SK-N-SH (cell line): ENCODE measurements at regions not wholly inside any gene's neighbourhood (a gene's known extent, or its start where the extent isn't known, plus 50 kb on each side); places are given as distances from the start of the nearest gene placed in this dataset.

Source experiments
- CTCF ChIA-PET: fragments of 300-600, 350-600 bp; formaldehyde crosslinking; extraction: SDS; loops from one replicate; lab custom pipeline; 2021; lab: Yijun Ruan, JAX
- POLR2A ChIA-PET: fragments of 350-600 bp; sonication (Branson Sonifier 250); formaldehyde crosslinking; extraction: SDS; loops from one replicate; lab custom pipeline; 2020; ENCODE audit warnings: antibody characterized with exemption, inconsistent platforms; lab: Yijun Ruan, JAX
- DNase-seq: peaks from one replicate; pipeline ENCODE4 v3.0.0; 2012
- H2AFZ ChIP-seq: fragments of 200-600 bp; sonication (generic); 2 replicates; pipeline ENCODE4 v1.8.1; 2016; ENCODE audit warnings: antibody characterized with exemption, mild to moderate bottlenecking, low read depth
- H3F3A ChIP-seq: fragments of 200-600 bp; sonication (generic); replicated peaks from 2 replicates; pipeline ENCODE3; 2016; ENCODE audit warnings: antibody characterized with exemption, mild to moderate bottlenecking; ENCODE audit not compliant: insufficient read depth
- H3K27ac ChIP-seq, 2 experiments: fragments of 200-500 bp in 1 of 2; fragments of 200-600 bp in 1 of 2; sonication (Bioruptor generic) in 1 of 2; sonication (generic), shearing (Covaris generic) in 1 of 2; 2 replicates each; pipeline versions ENCODE4 v1.5.1 to v1.6.1; 2014 to 2016; ENCODE audit warnings: low read depth in 2 of 2, inconsistent platforms in 1 of 2, low read length in 1 of 2, mild to moderate bottlenecking in 1 of 2, mixed read lengths in 1 of 2
- H3K27me3 ChIP-seq: fragments of 200-600 bp; sonication (generic), shearing (Covaris generic); 2 replicates; pipeline ENCODE4 v1.6.1; 2016; ENCODE audit warnings: mixed run types; ENCODE audit not compliant: insufficient read depth
- H3K36me3 ChIP-seq, 2 experiments: fragments of 200-500 bp in 1 of 2; fragments of 200-600 bp in 1 of 2; sonication (Bioruptor generic) in 1 of 2; sonication (generic) in 1 of 2; replicated peaks in 1 of 2; 2 replicates each; pipeline versions ENCODE3 to v1.5.1; 2014 to 2016; ENCODE audit warnings: low read length in 1 of 2, mild to moderate bottlenecking in 1 of 2; ENCODE audit not compliant: insufficient read depth in 2 of 2, control insufficient read depth in 1 of 2
- H3K4me1 ChIP-seq, 2 experiments: fragments of 200-500 bp in 1 of 2; fragments of 200-600 bp in 1 of 2; sonication (Bioruptor generic) in 1 of 2; sonication (generic), shearing (Covaris generic) in 1 of 2; 2 replicates each; pipeline versions ENCODE4 v1.5.1 to v1.6.1; 2014 to 2016; ENCODE audit warnings: low read depth in 1 of 2, low read length in 1 of 2, mixed run types in 1 of 2; ENCODE audit not compliant: insufficient read depth in 2 of 2, control insufficient read depth in 1 of 2
- H3K4me2 ChIP-seq: fragments of 200-600 bp; sonication (generic), shearing (Covaris generic); 2 replicates; pipeline ENCODE4 v1.6.1; 2017; ENCODE audit warnings: mixed run types
- H3K4me3 ChIP-seq, 2 experiments: fragments of 200-500 bp in 1 of 2; fragments of 200-600 bp in 1 of 2; sonication (Bioruptor generic) in 1 of 2; sonication (generic), shearing (Covaris generic) in 1 of 2; 2 replicates each; pipeline versions ENCODE4 v1.5.1 to v1.8.1; 2014 to 2016; ENCODE audit warnings: low read depth in 2 of 2, inconsistent platforms in 1 of 2, low read length in 1 of 2, mild to moderate bottlenecking in 1 of 2, mixed read lengths in 1 of 2, moderate library complexity in 1 of 2
- H3K79me2 ChIP-seq: fragments of 200-600 bp; sonication (generic); 2 replicates; pipeline ENCODE4 v1.8.1; 2017; ENCODE audit warnings: mild to moderate bottlenecking; ENCODE audit not compliant: insufficient read depth
- H3K9ac ChIP-seq: fragments of 200-600 bp; sonication (generic); 2 replicates; pipeline ENCODE4 v1.6.1; 2017; ENCODE audit warnings: mixed run types
- H3K9me2 ChIP-seq: fragments of 200-600 bp; sonication (generic); 2 replicates; pipeline ENCODE4 v1.6.1; 2017; ENCODE audit warnings: mixed run types
- H3K9me3 ChIP-seq: fragments of 200-600 bp; sonication (generic); 2 replicates; pipeline ENCODE4 v1.6.1; 2017; ENCODE audit warnings: mixed run types, mild to moderate bottlenecking, moderate library complexity
- H4K20me1 ChIP-seq: fragments of 200-600 bp; sonication (generic); 2 replicates; pipeline ENCODE4 v1.6.1; 2017; ENCODE audit warnings: mild to moderate bottlenecking, mixed run types; ENCODE audit not compliant: insufficient read depth
- CHD2 ChIP-seq: fragments of 150-350 bp; IDR thresholded peaks from 2 replicates; pipeline ENCODE4 v1.6.1; 2018; ENCODE audit warnings: low read length; ENCODE audit not compliant: partially characterized antibody
- MEF2A ChIP-seq: IDR thresholded peaks from 2 replicates; pipeline ENCODE4 v1.4.0; 2012; ENCODE audit warnings: low read depth, borderline replicate concordance
- NFIC ChIP-seq: IDR thresholded peaks from 2 replicates; pipeline ENCODE4 v1.4.0; 2012; ENCODE audit warnings: borderline replicate concordance
- RAD21 ChIP-seq: IDR thresholded peaks from 2 replicates; pipeline ENCODE4 v1.6.1; 2012; ENCODE audit warnings: mild to moderate bottlenecking, low read length
- RCOR1 ChIP-seq: fragments of 150-350 bp; IDR thresholded peaks from 2 replicates; pipeline ENCODE4 v1.6.1; 2017; ENCODE audit warnings: antibody characterized with exemption, low read length
- TCF12 ChIP-seq: IDR thresholded peaks from 2 replicates; pipeline ENCODE4 v1.4.0; 2012
- TEAD4 ChIP-seq: IDR thresholded peaks from 2 replicates; pipeline ENCODE4 v1.4.0; 2012; ENCODE audit warnings: mild to moderate bottlenecking, borderline replicate concordance; ENCODE audit not compliant: insufficient read depth
- WGBS: methylation state at CpG from one replicate; pipeline ENCODE4 v1.1.6; 2017; ENCODE audit warnings: low lambda C conversion rate; 5-methylcytosine and 5-hydroxymethylcytosine counted together
- TF ChIP-seq, protein P1 (sequence below): IDR thresholded peaks from 2 replicates; pipeline ENCODE4 v1.6.1; 2012; ENCODE audit warnings: mild to moderate bottlenecking, low read depth, low read length, moderate library complexity
- TF ChIP-seq, protein P2 (sequence below): fragments of 150-350 bp; IDR thresholded peaks from 2 replicates; pipeline ENCODE4 v1.6.1; 2016; ENCODE audit warnings: mild to moderate bottlenecking, low read depth, low read length
- TF ChIP-seq, protein P3 (sequence below): fragments of 150-350 bp; IDR thresholded peaks from 2 replicates; pipeline ENCODE4 v1.6.1; 2017; ENCODE audit warnings: antibody characterized with exemption, low read length, low read depth, borderline replicate concordance
- TF ChIP-seq, protein P4 (sequence below): IDR thresholded peaks from 2 replicates; pipeline ENCODE4 v1.4.0; 2012; ENCODE audit warnings: low read depth, borderline replicate concordance
- TF ChIP-seq, protein P5 (sequence below): IDR thresholded peaks from 2 replicates; pipeline ENCODE4 v1.4.0; 2012; ENCODE audit warnings: low read depth

DNA sequence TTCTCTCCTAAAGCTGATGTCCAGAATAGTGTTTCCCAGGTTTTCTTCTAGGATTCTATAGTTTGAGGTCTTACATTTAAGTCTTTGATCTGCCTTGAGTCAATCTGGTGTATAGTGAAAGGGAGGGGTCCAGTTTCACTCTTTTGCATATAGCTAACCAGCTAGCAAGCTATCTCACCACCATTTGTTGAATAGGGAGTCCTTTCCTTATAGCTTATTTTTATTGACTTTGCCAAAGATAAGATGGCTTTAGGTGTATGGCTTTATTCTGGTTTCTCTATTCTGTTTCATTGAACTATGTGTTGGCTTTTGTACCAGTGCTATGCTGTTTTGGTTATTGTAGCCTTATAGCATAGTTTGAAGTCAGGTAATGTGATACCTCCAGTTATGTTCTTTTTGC, 1386.1 kb downstream of the SLITRK5 start:
- Histone ChIP-seq H3K27me3 (no peaks in the 10 kb centered on the region), H3F3A (no peaks in the 10 kb centered on the region), H3K79me2 (no peaks in the 10 kb centered on the region), H2AFZ (no peak overlapping the region), H4K20me1 (no peaks in the 10 kb centered on the region), H3K9ac (no peak overlapping the region), H3K9me3 (no peaks in the 10 kb centered on the region), H3K4me1 (no peaks in the 10 kb centered on the region), H3K27ac (no peak overlapping the region), H3K4me3 (no peak overlapping the region), H3K4me2 (no peak overlapping the region), H3K36me3 (no peaks in the 10 kb centered on the region), H3K9me2 (no peaks in the 10 kb centered on the region)
- no peak for TF ChIP-seq RCOR1
- TF ChIP-seq TCF12 = no peak
- no peak for TF ChIP-seq MEF2A
- TF ChIP-seq, protein P1, sequence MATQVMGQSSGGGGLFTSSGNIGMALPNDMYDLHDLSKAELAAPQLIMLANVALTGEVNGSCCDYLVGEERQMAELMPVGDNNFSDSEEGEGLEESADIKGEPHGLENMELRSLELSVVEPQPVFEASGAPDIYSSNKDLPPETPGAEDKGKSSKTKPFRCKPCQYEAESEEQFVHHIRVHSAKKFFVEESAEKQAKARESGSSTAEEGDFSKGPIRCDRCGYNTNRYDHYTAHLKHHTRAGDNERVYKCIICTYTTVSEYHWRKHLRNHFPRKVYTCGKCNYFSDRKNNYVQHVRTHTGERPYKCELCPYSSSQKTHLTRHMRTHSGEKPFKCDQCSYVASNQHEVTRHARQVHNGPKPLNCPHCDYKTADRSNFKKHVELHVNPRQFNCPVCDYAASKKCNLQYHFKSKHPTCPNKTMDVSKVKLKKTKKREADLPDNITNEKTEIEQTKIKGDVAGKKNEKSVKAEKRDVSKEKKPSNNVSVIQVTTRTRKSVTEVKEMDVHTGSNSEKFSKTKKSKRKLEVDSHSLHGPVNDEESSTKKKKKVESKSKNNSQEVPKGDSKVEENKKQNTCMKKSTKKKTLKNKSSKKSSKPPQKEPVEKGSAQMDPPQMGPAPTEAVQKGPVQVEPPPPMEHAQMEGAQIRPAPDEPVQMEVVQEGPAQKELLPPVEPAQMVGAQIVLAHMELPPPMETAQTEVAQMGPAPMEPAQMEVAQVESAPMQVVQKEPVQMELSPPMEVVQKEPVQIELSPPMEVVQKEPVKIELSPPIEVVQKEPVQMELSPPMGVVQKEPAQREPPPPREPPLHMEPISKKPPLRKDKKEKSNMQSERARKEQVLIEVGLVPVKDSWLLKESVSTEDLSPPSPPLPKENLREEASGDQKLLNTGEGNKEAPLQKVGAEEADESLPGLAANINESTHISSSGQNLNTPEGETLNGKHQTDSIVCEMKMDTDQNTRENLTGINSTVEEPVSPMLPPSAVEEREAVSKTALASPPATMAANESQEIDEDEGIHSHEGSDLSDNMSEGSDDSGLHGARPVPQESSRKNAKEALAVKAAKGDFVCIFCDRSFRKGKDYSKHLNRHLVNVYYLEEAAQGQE = no peak
- TF ChIP-seq, protein P2, sequence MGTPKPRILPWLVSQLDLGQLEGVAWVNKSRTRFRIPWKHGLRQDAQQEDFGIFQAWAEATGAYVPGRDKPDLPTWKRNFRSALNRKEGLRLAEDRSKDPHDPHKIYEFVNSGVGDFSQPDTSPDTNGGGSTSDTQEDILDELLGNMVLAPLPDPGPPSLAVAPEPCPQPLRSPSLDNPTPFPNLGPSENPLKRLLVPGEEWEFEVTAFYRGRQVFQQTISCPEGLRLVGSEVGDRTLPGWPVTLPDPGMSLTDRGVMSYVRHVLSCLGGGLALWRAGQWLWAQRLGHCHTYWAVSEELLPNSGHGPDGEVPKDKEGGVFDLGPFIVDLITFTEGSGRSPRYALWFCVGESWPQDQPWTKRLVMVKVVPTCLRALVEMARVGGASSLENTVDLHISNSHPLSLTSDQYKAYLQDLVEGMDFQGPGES = no peak
- TF ChIP-seq, protein P3, sequence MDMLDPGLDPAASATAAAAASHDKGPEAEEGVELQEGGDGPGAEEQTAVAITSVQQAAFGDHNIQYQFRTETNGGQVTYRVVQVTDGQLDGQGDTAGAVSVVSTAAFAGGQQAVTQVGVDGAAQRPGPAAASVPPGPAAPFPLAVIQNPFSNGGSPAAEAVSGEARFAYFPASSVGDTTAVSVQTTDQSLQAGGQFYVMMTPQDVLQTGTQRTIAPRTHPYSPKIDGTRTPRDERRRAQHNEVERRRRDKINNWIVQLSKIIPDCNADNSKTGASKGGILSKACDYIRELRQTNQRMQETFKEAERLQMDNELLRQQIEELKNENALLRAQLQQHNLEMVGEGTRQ = no peak
- no peak for TF ChIP-seq RAD21
- TF ChIP-seq, protein P4, sequence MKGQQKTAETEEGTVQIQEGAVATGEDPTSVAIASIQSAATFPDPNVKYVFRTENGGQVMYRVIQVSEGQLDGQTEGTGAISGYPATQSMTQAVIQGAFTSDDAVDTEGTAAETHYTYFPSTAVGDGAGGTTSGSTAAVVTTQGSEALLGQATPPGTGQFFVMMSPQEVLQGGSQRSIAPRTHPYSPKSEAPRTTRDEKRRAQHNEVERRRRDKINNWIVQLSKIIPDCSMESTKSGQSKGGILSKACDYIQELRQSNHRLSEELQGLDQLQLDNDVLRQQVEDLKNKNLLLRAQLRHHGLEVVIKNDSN = no peak
- TF ChIP-seq, protein P5, sequence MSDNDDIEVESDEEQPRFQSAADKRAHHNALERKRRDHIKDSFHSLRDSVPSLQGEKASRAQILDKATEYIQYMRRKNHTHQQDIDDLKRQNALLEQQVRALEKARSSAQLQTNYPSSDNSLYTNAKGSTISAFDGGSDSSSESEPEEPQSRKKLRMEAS = no peak
- POLR2A ChIA-PET = no interaction called here
- CTCF ChIA-PET = interaction anchor here (1.6 kb wide), 1 partner anchor 10 kb away, joined by 6 read pairs; no protein-coding TSS in a partner anchor
- no peak for DNase-seq

DNA sequence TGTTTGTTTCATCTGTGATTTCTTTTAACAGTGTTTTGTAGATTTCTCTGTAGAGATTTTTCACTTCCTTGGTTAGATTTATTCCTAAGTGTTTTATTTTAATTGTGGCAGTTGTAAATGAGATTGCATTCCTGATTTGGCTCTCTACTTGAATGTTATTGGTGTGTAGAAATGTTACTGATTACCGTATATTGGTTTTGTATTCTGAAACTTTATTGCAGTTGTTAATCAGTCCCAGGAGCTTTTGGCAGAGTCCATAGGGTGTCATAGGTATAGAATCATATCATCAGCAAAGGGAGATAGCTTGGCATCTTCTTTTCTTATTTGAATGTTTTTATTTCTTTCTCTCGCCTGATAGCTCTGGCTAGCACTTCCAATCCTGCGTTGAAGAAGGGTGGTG, 1386.7 kb downstream of the SLITRK5 start:
- DNase-seq = no peak
- Histone ChIP-seq H3K27ac (no peak overlapping the region), H3K36me3 (no peaks in the 10 kb centered on the region), H3K4me2 (no peak overlapping the region), H3K9me3 (no peaks in the 10 kb centered on the region), H3K9me2 (no peaks in the 10 kb centered on the region), H3K9ac (no peak overlapping the region), H2AFZ (no peak overlapping the region), H3K79me2 (no peaks in the 10 kb centered on the region), H4K20me1 (no peaks in the 10 kb centered on the region), H3K4me1 (no peaks in the 10 kb centered on the region), H3K4me3 (no peak overlapping the region), H3K27me3 (no peaks in the 10 kb centered on the region), H3F3A (no peaks in the 10 kb centered on the region)
- ChIA-PET CTCF (interaction anchor here (1.6 kb wide), 1 partner anchor 9 kb away, joined by 6 read pairs; no protein-coding TSS in a partner anchor), POLR2A (no interaction called here)
- WGBS = 58% methylated on average over 3 of the region's 3 CpGs
- TF ChIP-seq TEAD4 (no peak), CHD2 (no peak), RCOR1 (no peak), NFIC (no peak)
- TF ChIP-seq, protein P4 = no peak
- TF ChIP-seq, protein P1 = no peak
- TF ChIP-seq, protein P2 = no peak
